ENCODE measurements at regions not wholly inside any gene's neighbourhood (a gene's known extent, or its start where the extent isn't known, plus 50 kb on each side); places are given as distances from the start of the nearest gene placed in this dataset.
"Not testable (repeated sequence)": the region's sequence is repeated elsewhere in the genome, so short reads cannot be mapped to it uniquely, and the experiment has no call there.

DNA sequence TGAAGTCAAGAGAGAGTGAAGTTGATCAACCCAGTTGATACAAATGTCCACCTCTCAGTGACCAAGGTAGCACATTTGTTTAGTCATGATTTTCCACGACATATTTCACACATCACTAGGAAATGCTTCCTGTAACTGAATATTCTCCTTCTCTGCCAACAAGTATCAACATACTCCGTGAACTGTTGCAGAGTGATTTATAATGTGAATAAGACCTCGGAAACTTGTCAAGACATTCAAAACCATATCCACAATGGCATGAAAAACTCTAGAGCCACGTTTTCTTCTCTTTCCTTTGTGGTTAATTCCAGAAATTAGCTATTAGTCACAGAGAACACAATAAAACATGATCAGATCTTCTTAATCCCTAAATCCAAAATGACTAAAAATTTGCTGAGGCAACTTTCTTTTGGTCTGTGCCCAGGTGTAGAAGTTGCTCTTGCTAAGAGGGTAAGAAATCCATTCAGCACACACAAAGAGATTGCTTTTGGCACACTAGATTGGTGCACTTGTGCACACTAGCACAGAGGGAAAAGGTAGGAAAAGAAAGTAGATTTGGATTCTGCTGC, 244.3 kb upstream of the NRIP1 start:
- DNase-seq (ENCODE audit: extremely low spot score): no peak
- intact Hi-C loops (cut with DNase I): no loop called here
- Histone ChIP-seq H3K27me3 (no peaks in the 10 kb centered on the region), H3K4me3 (no peak overlapping the region), H3K9me3 (no peaks in the 10 kb centered on the region), H3K27ac (replicated peaks in 1 of 4) (no peak overlapping the region), H3K4me1 (peaks cover 0 to 17% (median 5%) of the 10 kb centered on the region in 4 donors), H3K36me3 (no peaks in the 10 kb centered on the region)
- TF ChIP-seq POLR2AphosphoS5 (IDR thresholded peaks at IDR 0.05) (no peak), POLR2A (IDR thresholded peaks at IDR 0.05; ENCODE audit: low read depth) (no peak), EP300 (IDR thresholded peaks at IDR 0.05) (no peak)
- TF ChIP-seq, protein P1, sequence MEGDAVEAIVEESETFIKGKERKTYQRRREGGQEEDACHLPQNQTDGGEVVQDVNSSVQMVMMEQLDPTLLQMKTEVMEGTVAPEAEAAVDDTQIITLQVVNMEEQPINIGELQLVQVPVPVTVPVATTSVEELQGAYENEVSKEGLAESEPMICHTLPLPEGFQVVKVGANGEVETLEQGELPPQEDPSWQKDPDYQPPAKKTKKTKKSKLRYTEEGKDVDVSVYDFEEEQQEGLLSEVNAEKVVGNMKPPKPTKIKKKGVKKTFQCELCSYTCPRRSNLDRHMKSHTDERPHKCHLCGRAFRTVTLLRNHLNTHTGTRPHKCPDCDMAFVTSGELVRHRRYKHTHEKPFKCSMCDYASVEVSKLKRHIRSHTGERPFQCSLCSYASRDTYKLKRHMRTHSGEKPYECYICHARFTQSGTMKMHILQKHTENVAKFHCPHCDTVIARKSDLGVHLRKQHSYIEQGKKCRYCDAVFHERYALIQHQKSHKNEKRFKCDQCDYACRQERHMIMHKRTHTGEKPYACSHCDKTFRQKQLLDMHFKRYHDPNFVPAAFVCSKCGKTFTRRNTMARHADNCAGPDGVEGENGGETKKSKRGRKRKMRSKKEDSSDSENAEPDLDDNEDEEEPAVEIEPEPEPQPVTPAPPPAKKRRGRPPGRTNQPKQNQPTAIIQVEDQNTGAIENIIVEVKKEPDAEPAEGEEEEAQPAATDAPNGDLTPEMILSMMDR (IDR thresholded peaks at IDR 0.05): no peak
- 32% methylated on average over 4 of the region's 4 CpGs for whole genome bisulfite sequencing

DNA sequence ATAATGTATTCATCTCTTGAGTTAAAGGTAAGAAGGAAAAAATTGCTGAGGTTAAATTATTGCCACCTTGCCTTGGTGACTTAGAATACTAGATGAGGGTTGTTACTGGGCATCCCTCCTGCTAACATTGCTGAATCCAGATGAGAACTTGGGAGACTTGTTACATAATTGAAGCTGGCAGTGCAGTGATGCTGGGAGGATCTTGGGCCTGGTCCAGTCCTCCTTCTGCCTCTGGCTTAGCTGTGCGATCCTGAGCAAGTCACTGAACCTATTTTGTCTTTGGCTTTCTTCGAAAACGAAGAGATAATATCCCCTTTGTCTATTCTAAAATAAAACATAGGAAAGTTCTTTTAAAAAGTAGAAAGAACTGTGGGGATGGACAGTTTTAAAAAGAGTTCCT, 244.9 kb upstream of the NRIP1 start:
- 50% methylated on average over 3 of the region's 3 CpGs for WGBS
- TF ChIP-seq, protein P1 (IDR thresholded peaks at IDR 0.05): no peak
- TF ChIP-seq EP300 (IDR thresholded peaks at IDR 0.05): no peak
- no peak for TF ChIP-seq POLR2AphosphoS5 (IDR thresholded peaks at IDR 0.05)
- TF ChIP-seq POLR2A (IDR thresholded peaks at IDR 0.05; ENCODE audit: low read depth): no peak
- H3K9me3 ChIP-seq: no peaks in the 10 kb centered on the region
- H3K27ac ChIP-seq (replicated peaks in 1 of 4): no peak overlapping the region
- intact Hi-C loops (cut with DNase I): no loop called here
- no peaks in the 10 kb centered on the region for H3K36me3 ChIP-seq
- DNase-seq (ENCODE audit: extremely low spot score): no peak
- H3K4me1 ChIP-seq: peaks cover 0 to 17% (median 5%) of the 10 kb centered on the region in 4 donors
- H3K27me3 ChIP-seq: no peaks in the 10 kb centered on the region
- H3K4me3 ChIP-seq: no peak overlapping the region

DNA sequence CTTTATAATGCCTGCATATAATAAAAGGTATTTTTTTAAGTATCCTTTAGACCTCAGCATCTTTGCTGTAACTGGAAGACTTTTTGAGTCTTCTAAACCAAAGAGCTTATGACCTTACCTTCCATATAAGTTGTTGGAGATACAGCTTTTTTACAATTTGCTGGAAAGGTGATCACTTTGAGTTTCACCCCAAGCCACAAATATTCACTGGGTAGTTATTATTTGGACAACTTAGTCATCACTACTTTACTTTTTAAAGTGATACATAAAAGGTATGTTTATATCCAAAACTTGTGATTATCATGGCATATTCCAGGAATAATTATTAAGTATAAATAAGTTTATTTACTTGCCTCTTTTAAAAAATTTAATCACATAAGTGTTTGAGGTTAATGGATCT, 246.7 kb upstream of the NRIP1 start:
- no peaks in the 10 kb centered on the region for H3K9me3 ChIP-seq
- H3K4me1 ChIP-seq: peaks cover 0 to 17% (median 5%) of the 10 kb centered on the region in 4 donors
- H3K27me3 ChIP-seq: no peaks in the 10 kb centered on the region
- no peak for TF ChIP-seq EP300 (IDR thresholded peaks at IDR 0.05)
- no peak for TF ChIP-seq POLR2A (IDR thresholded peaks at IDR 0.05; ENCODE audit: low read depth)
- no peak for TF ChIP-seq POLR2AphosphoS5 (IDR thresholded peaks at IDR 0.05)
- TF ChIP-seq, protein P1 (IDR thresholded peaks at IDR 0.05): no peak
- H3K4me3 ChIP-seq: no peak overlapping the region
- H3K36me3 ChIP-seq: no peaks in the 10 kb centered on the region
- DNase-seq (ENCODE audit: extremely low spot score): no peak
- no peak overlapping the region for H3K27ac ChIP-seq (replicated peaks in 1 of 4)
- intact Hi-C loops (cut with DNase I): no loop called here

GRCh38 chr21:15317034-15317433, 252.2 kb upstream of the NRIP1 start:
- H3K27ac ChIP-seq (replicated peaks in 1 of 4); H3K4me1 ChIP-seq; H3K9me3 ChIP-seq; DNase-seq (ENCODE audit: extremely low spot score); H3K27me3 ChIP-seq; intact Hi-C loops (cut with DNase I); H3K4me3 ChIP-seq; H3K36me3 ChIP-seq: not testable (repeated sequence)
- 93% methylated on average over 4 of the region's 4 CpGs for WGBS

- no peaks in the 10 kb centered on the region for H3K36me3 ChIP-seq
- H3K9me3 ChIP-seq: no peaks in the 10 kb centered on the region
- H3K27ac ChIP-seq (replicated peaks in 1 of 4): no peak overlapping the region
- intact Hi-C loops (cut with DNase I): no loop called here
- H3K27me3 ChIP-seq: no peaks in the 10 kb centered on the region
- TF ChIP-seq, protein P1 (IDR thresholded peaks at IDR 0.05): no peak
- TF ChIP-seq POLR2AphosphoS5 (IDR thresholded peaks at IDR 0.05) (no peak), EP300 (IDR thresholded peaks at IDR 0.05) (no peak), POLR2A (IDR thresholded peaks at IDR 0.05; ENCODE audit: low read depth) (no peak)
- no peak overlapping the region for H3K4me3 ChIP-seq
- WGBS: 71% methylated on average over 7 of the region's 7 CpGs
- H3K4me1 ChIP-seq: no peaks in the 10 kb centered on the region
- DNase-seq (ENCODE audit: extremely low spot score): no peak
Observed at GRCh38 chr21:15319727-15320126, 254.9 kb upstream of the NRIP1 start.

Data from esophagus muscularis mucosa (tissue), 4 donors.